ENCODE measurements at regions not wholly inside any gene's neighbourhood (a gene's known extent, or its start where the extent isn't known, plus 50 kb on each side); places are given as distances from the start of the nearest gene placed in this dataset.
A peak's percentile ranks its signal among the peaks of the same experiment; 100 is the strongest.
"Not testable (repeated sequence)": the region's sequence is repeated elsewhere in the genome, so short reads cannot be mapped to it uniquely, and the experiment has no call there.

DNA sequence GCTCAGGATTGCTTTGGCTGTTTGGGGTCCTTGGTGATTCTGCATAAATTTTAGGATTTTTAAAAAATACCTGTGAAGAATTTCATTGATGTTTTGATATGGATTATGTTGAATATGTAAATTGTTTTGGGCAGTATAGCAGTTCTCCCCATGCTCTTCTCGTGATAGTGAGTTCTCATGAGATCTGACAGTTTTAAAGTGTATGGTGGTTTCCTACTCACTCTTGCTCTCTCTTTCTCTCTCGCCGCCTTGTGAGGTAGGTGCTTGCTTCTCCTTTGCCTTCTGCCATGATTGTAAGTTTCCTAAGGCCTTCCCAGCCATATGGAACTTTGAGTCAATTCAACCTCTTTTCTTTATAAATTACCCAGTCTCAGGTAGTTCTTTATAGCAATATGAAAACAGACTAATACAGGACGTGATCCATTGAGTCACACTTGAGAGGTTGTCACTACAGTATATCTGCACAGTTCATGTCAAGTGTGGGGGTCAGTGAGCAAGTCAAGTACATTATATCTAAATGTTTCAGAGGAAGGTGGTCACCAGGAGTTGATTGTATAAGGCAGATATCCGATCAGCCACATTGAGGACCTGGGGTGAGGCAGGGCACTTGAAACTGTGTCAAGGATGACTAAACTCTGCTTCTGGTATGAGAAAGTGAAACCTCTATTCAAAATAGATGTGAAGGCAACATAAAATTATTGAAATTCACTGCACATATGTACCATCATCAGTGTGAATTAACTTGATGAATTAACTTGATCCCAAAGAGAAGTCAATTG, 70.7 kb upstream of the CCDC179 start:
- peak in 1 of 2 donors; percentile 0 for DNase-seq (ENCODE audit: low read depth in 2 of 2)

DNA sequence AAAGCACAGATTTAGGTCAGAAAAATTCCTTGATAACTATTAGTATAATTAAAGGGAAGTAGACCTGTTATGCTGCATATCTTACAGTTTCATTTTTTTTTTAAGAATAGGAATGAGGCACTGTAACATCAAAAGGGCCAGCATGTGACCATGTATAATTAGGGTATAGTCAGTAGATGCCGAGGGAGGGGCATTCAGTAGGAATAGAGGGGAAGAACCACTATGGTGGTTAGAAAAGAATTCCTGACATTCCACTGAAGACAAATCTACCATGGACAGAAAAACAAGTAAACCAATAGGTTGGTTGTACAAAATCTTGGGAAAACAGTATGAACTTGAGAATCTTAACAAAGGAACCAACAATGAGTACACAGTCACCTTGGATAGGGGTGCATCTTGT, 78.4 kb upstream of the CCDC179 start:
- H3K4me2 ChIP-seq (ENCODE audit: extremely low read depth, insufficient read depth, low read length): no peak overlapping the region
- H3K4me1 ChIP-seq (ENCODE audit: control insufficient read depth, extremely low read depth, insufficient read depth, low read length): no peaks in the 10 kb centered on the region
- H4K20me1 ChIP-seq (ENCODE audit: control insufficient read depth, extremely low read depth, insufficient read depth, low read length): no peaks in the 10 kb centered on the region
- no peaks in the 10 kb centered on the region for H3K9me3 ChIP-seq (ENCODE audit: control insufficient read depth, insufficient read depth, low read depth, low read length)
- no peak overlapping the region for H3K4me3 ChIP-seq (replicated peaks in 1 of 4; ENCODE audit: control extremely low read depth in 1 of 4, insufficient read depth in 1 of 4, low read depth in 3 of 4, low read length in 4 of 4)
- no peaks in the 10 kb centered on the region for H3K27me3 ChIP-seq (ENCODE audit: control insufficient read depth, insufficient read depth, low read length)
- H3K36me3 ChIP-seq (ENCODE audit: control insufficient read depth, insufficient read depth, low read length): no peaks in the 10 kb centered on the region
- no peak overlapping the region for H3K9ac ChIP-seq (ENCODE audit: insufficient read depth, low read length)
- H3K79me2 ChIP-seq (ENCODE audit: control insufficient read depth, insufficient read depth, low read length): no peaks in the 10 kb centered on the region
- TF ChIP-seq, protein P1, sequence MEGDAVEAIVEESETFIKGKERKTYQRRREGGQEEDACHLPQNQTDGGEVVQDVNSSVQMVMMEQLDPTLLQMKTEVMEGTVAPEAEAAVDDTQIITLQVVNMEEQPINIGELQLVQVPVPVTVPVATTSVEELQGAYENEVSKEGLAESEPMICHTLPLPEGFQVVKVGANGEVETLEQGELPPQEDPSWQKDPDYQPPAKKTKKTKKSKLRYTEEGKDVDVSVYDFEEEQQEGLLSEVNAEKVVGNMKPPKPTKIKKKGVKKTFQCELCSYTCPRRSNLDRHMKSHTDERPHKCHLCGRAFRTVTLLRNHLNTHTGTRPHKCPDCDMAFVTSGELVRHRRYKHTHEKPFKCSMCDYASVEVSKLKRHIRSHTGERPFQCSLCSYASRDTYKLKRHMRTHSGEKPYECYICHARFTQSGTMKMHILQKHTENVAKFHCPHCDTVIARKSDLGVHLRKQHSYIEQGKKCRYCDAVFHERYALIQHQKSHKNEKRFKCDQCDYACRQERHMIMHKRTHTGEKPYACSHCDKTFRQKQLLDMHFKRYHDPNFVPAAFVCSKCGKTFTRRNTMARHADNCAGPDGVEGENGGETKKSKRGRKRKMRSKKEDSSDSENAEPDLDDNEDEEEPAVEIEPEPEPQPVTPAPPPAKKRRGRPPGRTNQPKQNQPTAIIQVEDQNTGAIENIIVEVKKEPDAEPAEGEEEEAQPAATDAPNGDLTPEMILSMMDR (conservative IDR thresholded peaks at IDR 0.05 in 1 of 2, IDR thresholded peaks at IDR 0.05 in 1 of 2; ENCODE audit: low read depth in 1 of 2, low read length in 2 of 2): no peak
- no peak for TF ChIP-seq EZH2 (IDR thresholded peaks at IDR 0.05; ENCODE audit: low read length, missing control alignments)
- H2AFZ ChIP-seq (ENCODE audit: low read length): no peak overlapping the region
- H3K27ac ChIP-seq (ENCODE audit: insufficient read depth, low read length): no peak overlapping the region
- no peak for DNase-seq (ENCODE audit: low read depth in 2 of 2)

More for the DNA sequence above, 70.7 kb upstream of the CCDC179 start:
- no peak overlapping the region for H3K4me2 ChIP-seq (ENCODE audit: extremely low read depth, insufficient read depth, low read length)
- no peaks in the 10 kb centered on the region for H3K27me3 ChIP-seq (ENCODE audit: control insufficient read depth, insufficient read depth, low read length)
- no peak overlapping the region for H2AFZ ChIP-seq (ENCODE audit: low read length)
- no peak overlapping the region for H3K4me3 ChIP-seq (replicated peaks in 1 of 4; ENCODE audit: control extremely low read depth in 1 of 4, insufficient read depth in 1 of 4, low read depth in 3 of 4, low read length in 4 of 4)
- H4K20me1 ChIP-seq (ENCODE audit: control insufficient read depth, extremely low read depth, insufficient read depth, low read length): no peaks in the 10 kb centered on the region
- H3K4me1 ChIP-seq (ENCODE audit: control insufficient read depth, extremely low read depth, insufficient read depth, low read length): no peaks in the 10 kb centered on the region
- no peak for TF ChIP-seq EZH2 (IDR thresholded peaks at IDR 0.05; ENCODE audit: low read length, missing control alignments)
- TF ChIP-seq, protein P1 (conservative IDR thresholded peaks at IDR 0.05 in 1 of 2, IDR thresholded peaks at IDR 0.05 in 1 of 2; ENCODE audit: low read depth in 1 of 2, low read length in 2 of 2): no peak
- no peaks in the 10 kb centered on the region for H3K79me2 ChIP-seq (ENCODE audit: control insufficient read depth, insufficient read depth, low read length)
- H3K9me3 ChIP-seq (ENCODE audit: control insufficient read depth, insufficient read depth, low read depth, low read length): no peaks in the 10 kb centered on the region
- H3K9ac ChIP-seq (ENCODE audit: insufficient read depth, low read length): no peak overlapping the region
- H3K27ac ChIP-seq (ENCODE audit: insufficient read depth, low read length): no peak overlapping the region
- no peaks in the 10 kb centered on the region for H3K36me3 ChIP-seq (ENCODE audit: control insufficient read depth, insufficient read depth, low read length)

DNA sequence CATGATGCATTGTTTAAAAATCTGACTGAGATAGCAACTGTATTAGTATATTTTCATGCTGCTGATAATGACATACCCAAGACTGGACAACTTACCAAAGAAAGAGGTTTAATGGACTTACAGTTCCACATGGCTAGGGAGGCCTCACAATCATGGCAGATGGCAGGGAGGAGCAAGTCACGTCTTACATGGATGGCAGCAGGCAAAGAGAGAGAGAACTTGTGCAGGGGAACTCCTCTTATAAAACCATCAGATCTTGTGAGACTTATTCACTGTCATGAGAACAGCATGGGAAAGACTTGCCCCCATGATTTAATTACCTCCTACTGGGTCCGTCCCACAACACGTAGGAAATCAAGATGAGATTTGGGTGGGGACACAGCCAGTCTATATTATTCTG, 81.3 kb upstream of the CCDC179 start:
- not testable (repeated sequence) for H3K79me2 ChIP-seq (ENCODE audit: control insufficient read depth, insufficient read depth, low read length); H3K36me3 ChIP-seq (ENCODE audit: control insufficient read depth, insufficient read depth, low read length); H2AFZ ChIP-seq (ENCODE audit: low read length); DNase-seq (ENCODE audit: low read depth in 2 of 2); H3K9ac ChIP-seq (ENCODE audit: insufficient read depth, low read length); H3K27me3 ChIP-seq (ENCODE audit: control insufficient read depth, insufficient read depth, low read length); H4K20me1 ChIP-seq (ENCODE audit: control insufficient read depth, extremely low read depth, insufficient read depth, low read length); H3K9me3 ChIP-seq (ENCODE audit: control insufficient read depth, insufficient read depth, low read depth, low read length); H3K4me3 ChIP-seq (replicated peaks in 1 of 4; ENCODE audit: control extremely low read depth in 1 of 4, insufficient read depth in 1 of 4, low read depth in 3 of 4, low read length in 4 of 4); H3K4me1 ChIP-seq (ENCODE audit: control insufficient read depth, extremely low read depth, insufficient read depth, low read length); H3K27ac ChIP-seq (ENCODE audit: insufficient read depth, low read length); H3K4me2 ChIP-seq (ENCODE audit: extremely low read depth, insufficient read depth, low read length)
